DND-41 (cell line): ENCODE measurements at regions not wholly inside any gene's neighbourhood (a gene's known extent, or its start where the extent isn't known, plus 50 kb on each side); places are given as distances from the start of the nearest gene placed in this dataset.

Experiments used
- EZH2 ChIP-seq: IDR thresholded peaks from 3 replicates; pipeline ENCODE4 v1.6.1; 2012; ENCODE audit warnings: borderline replicate concordance, low read depth, mild to moderate bottlenecking, moderate library complexity, low read length, inconsistent platforms; ENCODE audit not compliant: severe bottlenecking
- TF ChIP-seq, protein P1 (sequence below): IDR thresholded peaks from 2 replicates; pipeline ENCODE4 v1.5.1; 2012; ENCODE audit warnings: borderline replicate concordance, low read length, moderate library complexity, mild to moderate bottlenecking; ENCODE audit not compliant: poor library complexity, severe bottlenecking; ENCODE audit errors: extremely low read depth

DNA sequence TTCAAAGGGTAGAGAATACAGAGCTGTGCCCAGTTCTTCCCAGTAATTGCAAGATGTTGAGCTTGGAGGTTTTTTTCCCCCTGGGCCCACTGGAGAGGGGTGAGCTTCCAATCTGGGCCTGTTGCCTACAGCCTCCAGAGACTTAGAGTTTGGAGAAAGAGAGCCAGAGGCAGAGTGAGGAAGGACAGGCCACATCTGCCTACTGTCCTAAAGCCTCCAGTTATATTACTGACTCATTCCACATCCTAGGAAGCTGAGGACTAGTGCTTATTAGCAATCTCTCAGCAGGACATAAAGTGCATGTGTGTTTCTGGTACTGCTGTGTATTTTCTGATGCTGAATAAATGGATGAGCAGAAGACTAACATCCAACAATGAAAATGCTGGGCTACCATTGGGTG is 181.0 kb upstream of the MAMLD1 start:
- TF ChIP-seq, protein P1, sequence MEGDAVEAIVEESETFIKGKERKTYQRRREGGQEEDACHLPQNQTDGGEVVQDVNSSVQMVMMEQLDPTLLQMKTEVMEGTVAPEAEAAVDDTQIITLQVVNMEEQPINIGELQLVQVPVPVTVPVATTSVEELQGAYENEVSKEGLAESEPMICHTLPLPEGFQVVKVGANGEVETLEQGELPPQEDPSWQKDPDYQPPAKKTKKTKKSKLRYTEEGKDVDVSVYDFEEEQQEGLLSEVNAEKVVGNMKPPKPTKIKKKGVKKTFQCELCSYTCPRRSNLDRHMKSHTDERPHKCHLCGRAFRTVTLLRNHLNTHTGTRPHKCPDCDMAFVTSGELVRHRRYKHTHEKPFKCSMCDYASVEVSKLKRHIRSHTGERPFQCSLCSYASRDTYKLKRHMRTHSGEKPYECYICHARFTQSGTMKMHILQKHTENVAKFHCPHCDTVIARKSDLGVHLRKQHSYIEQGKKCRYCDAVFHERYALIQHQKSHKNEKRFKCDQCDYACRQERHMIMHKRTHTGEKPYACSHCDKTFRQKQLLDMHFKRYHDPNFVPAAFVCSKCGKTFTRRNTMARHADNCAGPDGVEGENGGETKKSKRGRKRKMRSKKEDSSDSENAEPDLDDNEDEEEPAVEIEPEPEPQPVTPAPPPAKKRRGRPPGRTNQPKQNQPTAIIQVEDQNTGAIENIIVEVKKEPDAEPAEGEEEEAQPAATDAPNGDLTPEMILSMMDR = no peak
- TF ChIP-seq EZH2 = no peak
